ENCODE measurements at regions not wholly inside any gene's neighbourhood (a gene's known extent, or its start where the extent isn't known, plus 50 kb on each side); places are given as distances from the start of the nearest gene placed in this dataset.

GRCh38 chr2:66370824-66371223, 64.1 kb upstream of the MEIS1 start:
- TF ChIP-seq, protein P1, sequence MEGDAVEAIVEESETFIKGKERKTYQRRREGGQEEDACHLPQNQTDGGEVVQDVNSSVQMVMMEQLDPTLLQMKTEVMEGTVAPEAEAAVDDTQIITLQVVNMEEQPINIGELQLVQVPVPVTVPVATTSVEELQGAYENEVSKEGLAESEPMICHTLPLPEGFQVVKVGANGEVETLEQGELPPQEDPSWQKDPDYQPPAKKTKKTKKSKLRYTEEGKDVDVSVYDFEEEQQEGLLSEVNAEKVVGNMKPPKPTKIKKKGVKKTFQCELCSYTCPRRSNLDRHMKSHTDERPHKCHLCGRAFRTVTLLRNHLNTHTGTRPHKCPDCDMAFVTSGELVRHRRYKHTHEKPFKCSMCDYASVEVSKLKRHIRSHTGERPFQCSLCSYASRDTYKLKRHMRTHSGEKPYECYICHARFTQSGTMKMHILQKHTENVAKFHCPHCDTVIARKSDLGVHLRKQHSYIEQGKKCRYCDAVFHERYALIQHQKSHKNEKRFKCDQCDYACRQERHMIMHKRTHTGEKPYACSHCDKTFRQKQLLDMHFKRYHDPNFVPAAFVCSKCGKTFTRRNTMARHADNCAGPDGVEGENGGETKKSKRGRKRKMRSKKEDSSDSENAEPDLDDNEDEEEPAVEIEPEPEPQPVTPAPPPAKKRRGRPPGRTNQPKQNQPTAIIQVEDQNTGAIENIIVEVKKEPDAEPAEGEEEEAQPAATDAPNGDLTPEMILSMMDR (IDR thresholded peaks at IDR 0.05): no peak
- TF ChIP-seq POLR2A (IDR thresholded peaks at IDR 0.05): no peak
